Dendritic cell treated with granulocyte-macrophage colony-stimulating factor and Interleukin-4, amounts not matched to agents 40 ng/mL and 50 ng/mL, for 4 days (primary cell): ENCODE measurements at regions not wholly inside any gene's neighbourhood (a gene's known extent, or its start where the extent isn't known, plus 50 kb on each side); places are given as distances from the start of the nearest gene placed in this dataset.

ENCODE experiments used
- H3K27ac Mint-ChIP-seq: one replicate; pipeline ENCODE4 v1.8.0; 2022; ENCODE audit warnings: mild to moderate bottlenecking, mixed read lengths
- H3K27me3 Mint-ChIP-seq: one replicate; pipeline ENCODE4 v1.8.0; 2022; ENCODE audit warnings: mild to moderate bottlenecking, mixed read lengths
- H3K36me3 Mint-ChIP-seq: one replicate; pipeline ENCODE4 v1.8.0; 2022; ENCODE audit warnings: low read depth, mixed read lengths
- H3K4me1 Mint-ChIP-seq: one replicate; pipeline ENCODE4 v1.8.0; 2022; ENCODE audit warnings: low read depth, mixed read lengths
- H3K4me3 Mint-ChIP-seq: one replicate; pipeline ENCODE4 v1.8.0; 2022; ENCODE audit warnings: mild to moderate bottlenecking, moderate library complexity, mixed read lengths
- H3K9me3 Mint-ChIP-seq: one replicate; pipeline ENCODE4 v1.8.0; 2022; ENCODE audit warnings: mixed read lengths
- intact Hi-C: fragments of 100-400 bp; cut with micrococcal nuclease; formaldehyde crosslinking; loops from one replicate; pipeline ENCODE4 v1.15.0; 2022

- no peaks in the 10 kb centered on the region for H3K27me3 Mint-ChIP-seq
- no peak overlapping the region for H3K27ac Mint-ChIP-seq
- H3K4me1 Mint-ChIP-seq: no peaks in the 10 kb centered on the region
- no peaks in the 10 kb centered on the region for H3K36me3 Mint-ChIP-seq
- H3K9me3 Mint-ChIP-seq: no peaks in the 10 kb centered on the region
- no peak overlapping the region for H3K4me3 Mint-ChIP-seq
- intact Hi-C loops: no loop called here
These were observed 439.1 kb downstream of the METTL15 start for GRCh38 chr11:28547321-28547741.

- Mint-ChIP-seq H3K4me3 (no peak overlapping the region), H3K36me3 (no peaks in the 10 kb centered on the region), H3K9me3 (no peaks in the 10 kb centered on the region), H3K27ac (no peak overlapping the region), H3K27me3 (no peaks in the 10 kb centered on the region), H3K4me1 (no peaks in the 10 kb centered on the region)
- intact Hi-C loops: no loop called here
These were observed 437.3 kb downstream of the METTL15 start for GRCh38 chr11:28545536-28545935.

GRCh38 chr11:28542561-28542960, 434.4 kb downstream of the METTL15 start:
- H3K27me3 Mint-ChIP-seq: no peaks in the 10 kb centered on the region
- no peaks in the 10 kb centered on the region for H3K4me1 Mint-ChIP-seq
- H3K4me3 Mint-ChIP-seq: no peak overlapping the region
- H3K9me3 Mint-ChIP-seq: no peaks in the 10 kb centered on the region
- no peaks in the 10 kb centered on the region for H3K36me3 Mint-ChIP-seq
- intact Hi-C loops: no loop called here
- H3K27ac Mint-ChIP-seq: no peak overlapping the region

GRCh38 chr11:28539239-28540030, 431.2 kb downstream of the METTL15 start:
- Mint-ChIP-seq H3K4me3 (no peak overlapping the region), H3K36me3 (no peaks in the 10 kb centered on the region), H3K9me3 (no peaks in the 10 kb centered on the region)

DNA sequence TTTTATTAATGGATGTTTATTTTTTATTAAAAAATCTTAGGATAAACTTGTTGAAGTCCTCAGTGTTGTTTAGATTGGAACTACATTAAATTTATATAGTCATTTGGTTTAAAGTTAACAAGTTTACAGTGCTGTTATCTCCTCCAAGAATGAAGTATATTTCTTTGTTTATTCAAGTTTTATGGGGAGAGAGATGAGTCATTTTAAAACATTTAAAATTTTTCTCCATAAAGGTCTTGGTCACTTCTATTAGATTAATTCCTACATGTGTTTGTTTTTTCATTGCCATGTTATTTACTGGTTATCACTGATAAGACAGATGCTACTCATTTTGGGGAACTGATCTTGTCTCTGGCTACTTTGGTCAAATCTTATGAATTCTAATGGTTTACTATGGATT, 429.6 kb downstream of the METTL15 start:
- intact Hi-C loops: no loop called here
- no peak overlapping the region for H3K4me3 Mint-ChIP-seq
- H3K27ac Mint-ChIP-seq: no peak overlapping the region
- H3K36me3 Mint-ChIP-seq: no peaks in the 10 kb centered on the region
- no peaks in the 10 kb centered on the region for H3K27me3 Mint-ChIP-seq
- H3K4me1 Mint-ChIP-seq: no peaks in the 10 kb centered on the region
- no peaks in the 10 kb centered on the region for H3K9me3 Mint-ChIP-seq

More at GRCh38 chr11:28539239-28540030, 431.2 kb downstream of the METTL15 start:
- no peaks in the 10 kb centered on the region for H3K27me3 Mint-ChIP-seq
- H3K4me1 Mint-ChIP-seq: no peaks in the 10 kb centered on the region
- intact Hi-C loops: no loop called here
- H3K27ac Mint-ChIP-seq: no peak overlapping the region

DNA sequence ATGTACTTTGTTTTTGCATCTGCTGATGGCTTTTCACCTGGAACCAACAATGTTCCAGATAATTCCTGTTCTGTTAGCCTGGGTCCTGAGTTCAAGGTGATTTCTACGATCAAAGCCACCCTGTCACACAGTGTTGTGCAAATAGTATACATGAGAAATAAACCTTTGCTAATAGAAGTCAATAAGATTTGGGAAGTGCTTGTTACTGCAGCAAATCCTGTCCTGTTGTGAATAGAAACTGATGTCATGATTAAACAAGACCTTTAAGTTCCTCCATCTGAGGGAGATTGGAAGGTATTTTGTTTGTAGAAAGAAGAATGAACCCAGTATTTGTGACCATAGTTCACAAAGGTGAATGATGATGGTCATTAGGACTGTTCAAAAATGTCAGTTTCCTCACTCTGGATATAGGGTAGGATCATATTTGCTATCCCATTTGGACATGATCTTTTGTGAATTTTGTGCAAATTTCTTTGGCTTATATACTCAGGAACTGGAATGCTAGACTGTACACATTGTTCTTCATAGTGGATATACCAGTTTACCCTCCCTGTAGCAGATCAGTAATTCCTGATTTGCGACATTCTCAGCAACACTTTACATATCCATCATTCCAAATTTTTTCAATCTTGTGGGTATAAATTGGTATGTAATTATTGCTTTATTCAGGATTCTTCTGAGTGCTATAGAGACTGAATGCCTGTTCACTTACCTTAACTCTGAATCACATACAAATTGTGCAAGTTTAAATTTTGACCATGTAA, 428.5 kb downstream of the METTL15 start:
- H3K9me3 Mint-ChIP-seq: no peaks in the 10 kb centered on the region
- H3K4me3 Mint-ChIP-seq: no peak overlapping the region
- H3K36me3 Mint-ChIP-seq: no peaks in the 10 kb centered on the region
- no peaks in the 10 kb centered on the region for H3K4me1 Mint-ChIP-seq
- no peak overlapping the region for H3K27ac Mint-ChIP-seq
- intact Hi-C loops: no loop called here
- no peaks in the 10 kb centered on the region for H3K27me3 Mint-ChIP-seq

GRCh38 chr11:28535677-28536076, 427.5 kb downstream of the METTL15 start:
- intact Hi-C loops: no loop called here
- H3K9me3 Mint-ChIP-seq: no peaks in the 10 kb centered on the region
- no peak overlapping the region for H3K27ac Mint-ChIP-seq
- no peaks in the 10 kb centered on the region for H3K27me3 Mint-ChIP-seq
- no peaks in the 10 kb centered on the region for H3K36me3 Mint-ChIP-seq
- no peaks in the 10 kb centered on the region for H3K4me1 Mint-ChIP-seq
- no peak overlapping the region for H3K4me3 Mint-ChIP-seq

DNA sequence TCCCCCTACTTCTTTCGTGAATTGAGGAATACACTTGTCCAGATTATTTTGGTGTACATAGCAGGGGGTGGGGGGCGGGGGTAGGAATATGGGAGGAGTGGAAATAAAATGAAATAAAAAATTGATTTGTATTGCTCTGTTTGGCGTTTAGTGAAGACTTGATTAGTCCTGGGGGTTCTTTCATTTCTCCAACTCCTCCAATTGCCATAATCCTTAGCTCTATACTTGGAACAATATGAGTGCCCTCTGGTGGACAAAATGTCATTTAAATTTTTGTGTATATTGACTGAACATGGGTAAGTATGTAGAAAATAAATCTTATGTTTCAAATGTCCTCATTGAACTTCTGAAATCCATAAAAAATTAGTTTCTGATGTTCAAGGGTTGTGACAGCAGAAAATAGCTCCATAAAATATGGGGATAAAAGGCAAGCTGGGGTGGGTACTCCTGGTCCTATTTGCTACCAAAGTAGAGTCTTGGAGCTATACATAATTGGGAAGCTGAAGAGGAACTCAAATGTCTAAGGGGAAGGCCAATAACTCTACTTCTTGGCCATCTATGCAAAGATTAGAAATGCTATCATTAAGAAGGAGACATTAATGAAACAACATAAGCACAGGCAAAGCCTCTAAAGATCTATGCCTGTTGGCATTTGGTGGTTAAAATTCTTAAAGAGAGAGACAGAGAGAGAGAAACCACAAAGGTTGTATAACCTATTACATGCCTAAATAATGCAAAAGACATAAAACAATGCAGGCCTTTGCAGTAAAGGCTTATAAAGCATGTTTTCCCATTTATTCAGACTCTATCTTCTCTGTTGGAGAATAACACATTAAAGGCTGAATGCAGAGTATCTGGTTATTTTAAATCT, 421.6 kb downstream of the METTL15 start:
- intact Hi-C loops: loop anchor here (5.0 kb wide), 1 partner anchor 832 kb away; no protein-coding TSS in a partner anchor
- Mint-ChIP-seq H3K4me3 (no peak overlapping the region), H3K4me1 (no peaks in the 10 kb centered on the region), H3K36me3 (no peaks in the 10 kb centered on the region), H3K27me3 (no peaks in the 10 kb centered on the region), H3K27ac (no peak overlapping the region), H3K9me3 (peaks cover 21% of the 10 kb centered on the region)

DNA sequence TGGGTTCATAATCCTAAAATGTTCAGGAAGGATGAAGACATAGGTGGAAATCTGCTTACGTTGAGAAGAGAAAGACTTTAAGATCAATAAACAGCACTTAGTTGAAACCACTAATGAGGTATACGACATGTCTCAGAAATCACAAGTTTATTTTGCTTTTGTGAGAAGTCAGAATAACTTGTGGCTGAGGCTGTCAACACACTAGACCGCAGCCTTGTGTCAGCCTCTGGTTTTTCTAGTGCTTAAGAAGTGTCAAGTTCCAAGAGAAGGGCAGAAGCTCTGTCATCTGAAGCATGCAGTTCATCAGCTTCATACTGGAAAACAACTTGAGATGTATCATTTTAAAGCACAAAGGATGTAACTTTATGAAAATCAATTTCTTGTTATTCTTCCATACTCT, 420.9 kb downstream of the METTL15 start:
- H3K27me3 Mint-ChIP-seq: no peaks in the 10 kb centered on the region
- H3K4me1 Mint-ChIP-seq: no peaks in the 10 kb centered on the region
- intact Hi-C loops: no loop called here
- no peaks in the 10 kb centered on the region for H3K36me3 Mint-ChIP-seq
- H3K27ac Mint-ChIP-seq: no peak overlapping the region
- H3K9me3 Mint-ChIP-seq: peaks cover 28% of the 10 kb centered on the region
- no peak overlapping the region for H3K4me3 Mint-ChIP-seq

- intact Hi-C loops: no loop called here
- H3K27ac Mint-ChIP-seq: no peak overlapping the region
- no peaks in the 10 kb centered on the region for H3K27me3 Mint-ChIP-seq
- no peak overlapping the region for H3K4me3 Mint-ChIP-seq
- H3K4me1 Mint-ChIP-seq: no peaks in the 10 kb centered on the region
- H3K9me3 Mint-ChIP-seq: peaks cover 30% of the 10 kb centered on the region
- no peaks in the 10 kb centered on the region for H3K36me3 Mint-ChIP-seq
These were observed 420.0 kb downstream of the METTL15 start for GRCh38 chr11:28528217-28528616.

GRCh38 chr11:28526406-28526751, 418.2 kb downstream of the METTL15 start:
- intact Hi-C loops: no loop called here
- H3K4me1 Mint-ChIP-seq: no peaks in the 10 kb centered on the region
- H3K4me3 Mint-ChIP-seq: no peak overlapping the region
- peaks cover 30% of the 10 kb centered on the region for H3K9me3 Mint-ChIP-seq
- no peaks in the 10 kb centered on the region for H3K36me3 Mint-ChIP-seq
- no peak overlapping the region for H3K27ac Mint-ChIP-seq
- no peaks in the 10 kb centered on the region for H3K27me3 Mint-ChIP-seq

GRCh38 chr11:28525636-28526405, 417.6 kb downstream of the METTL15 start:
- H3K27me3 Mint-ChIP-seq: no peaks in the 10 kb centered on the region
- no peaks in the 10 kb centered on the region for H3K4me1 Mint-ChIP-seq
- no peak overlapping the region for H3K4me3 Mint-ChIP-seq
- H3K9me3 Mint-ChIP-seq: peaks cover 30% of the 10 kb centered on the region
- intact Hi-C loops: no loop called here
- H3K27ac Mint-ChIP-seq: no peak overlapping the region
- H3K36me3 Mint-ChIP-seq: no peaks in the 10 kb centered on the region

- H3K9me3 Mint-ChIP-seq: peaks cover 30% of the 10 kb centered on the region
- no peaks in the 10 kb centered on the region for H3K36me3 Mint-ChIP-seq
- intact Hi-C loops: no loop called here
- no peaks in the 10 kb centered on the region for H3K27me3 Mint-ChIP-seq
- H3K4me1 Mint-ChIP-seq: no peaks in the 10 kb centered on the region
- no peak overlapping the region for H3K27ac Mint-ChIP-seq
- no peak overlapping the region for H3K4me3 Mint-ChIP-seq
These were observed 415.9 kb downstream of the METTL15 start for GRCh38 chr11:28524098-28524497.
